SU-DHL-6 (cell line): ENCODE measurements at regions not wholly inside any gene's neighbourhood (a gene's known extent, or its start where the extent isn't known, plus 50 kb on each side); places are given as distances from the start of the nearest gene placed in this dataset.

Experiments
- H2AFZ ChIP-seq: fragments of 200-600 bp; sonication (generic); 2 replicates; pipeline ENCODE4 v1.6.1; 2014; ENCODE audit warnings: low read depth, mild to moderate bottlenecking, moderate library complexity, mixed read lengths, antibody characterized with exemption, low read length; ENCODE audit not compliant: severe bottlenecking
- H3F3A ChIP-seq: fragments of 200-600 bp; shearing (Covaris generic); 2 replicates; pipeline ENCODE4 v1.6.0; 2016; ENCODE audit warnings: antibody characterized with exemption, mild to moderate bottlenecking; ENCODE audit not compliant: insufficient read depth
- H3K27ac ChIP-seq: fragments of 200-600 bp; sonication (generic); 2 replicates; pipeline ENCODE4 v1.5.1; 2016; ENCODE audit warnings: low read depth, mild to moderate bottlenecking, low read length, moderate library complexity, mixed read lengths
- H3K27me3 ChIP-seq: fragments of 200-600 bp; sonication (generic), shearing (Covaris generic); 2 replicates; pipeline ENCODE4 v1.6.0; 2014; ENCODE audit warnings: mild to moderate bottlenecking, low read length
- H3K36me3 ChIP-seq: fragments of 200-600 bp; sonication (generic); 2 replicates; pipeline ENCODE4 v1.6.1; 2014; ENCODE audit warnings: mild to moderate bottlenecking, low read length, mixed read lengths
- H3K4me2 ChIP-seq: fragments of 300-600, 200-600 bp; shearing (Covaris generic), sonication (generic); 2 replicates; pipeline ENCODE4 v1.6.0; 2014; ENCODE audit warnings: low read length, low read depth, mild to moderate bottlenecking; ENCODE audit not compliant: poor library complexity, severe bottlenecking
- H3K4me3 ChIP-seq: fragments of 200-600 bp; sonication (generic); 2 replicates; pipeline ENCODE4 v1.5.1; 2014; ENCODE audit warnings: antibody characterized with exemption, low read length, mild to moderate bottlenecking, mixed read lengths; ENCODE audit not compliant: insufficient read depth, poor library complexity, severe bottlenecking
- H3K79me2 ChIP-seq: fragments of 200-600 bp; sonication (generic); 2 replicates; pipeline ENCODE4 v1.6.1; 2014; ENCODE audit warnings: mild to moderate bottlenecking, low read length, moderate library complexity; ENCODE audit not compliant: insufficient read depth
- H3K9ac ChIP-seq: fragments of 200-600 bp; sonication (generic); 2 replicates; pipeline ENCODE4 v1.7.0; 2014; ENCODE audit warnings: mild to moderate bottlenecking, low read length
- H3K9me2 ChIP-seq: fragments of 200-600 bp; sonication (generic); replicated peaks from 2 replicates; pipeline ENCODE4 v1.6.1; 2014; ENCODE audit warnings: low read length; ENCODE audit not compliant: insufficient read depth
- H3K9me3 ChIP-seq: fragments of 200-600 bp; sonication (generic); 2 replicates; pipeline ENCODE4 v1.6.1; 2014; ENCODE audit warnings: low read length, mixed read lengths; ENCODE audit not compliant: insufficient read depth
- H4K20me1 ChIP-seq: fragments of 200-600 bp; sonication (generic); 2 replicates; pipeline ENCODE4 v1.6.1; 2014; ENCODE audit warnings: low read depth, mild to moderate bottlenecking, antibody characterized with exemption, low read length, moderate library complexity, mixed read lengths
- EZH2phosphoT487 ChIP-seq: fragments of 200-600 bp; sonication (generic), shearing (Covaris generic); conservative IDR thresholded peaks from 2 replicates; pipeline ENCODE4 v1.6.1; 2018; ENCODE audit warnings: mild to moderate bottlenecking, antibody characterized with exemption, low read length, moderate library complexity, mixed read lengths
- TF ChIP-seq, protein P1 (sequence below): fragments of 200-600 bp; sonication (generic); IDR thresholded peaks from one replicate; pipeline ENCODE4 v1.5.1; 2017; ENCODE audit warnings: antibody characterized with exemption, mild to moderate bottlenecking, low read length, moderate library complexity; ENCODE audit not compliant: insufficient read depth, poor library complexity, severe bottlenecking

DNA sequence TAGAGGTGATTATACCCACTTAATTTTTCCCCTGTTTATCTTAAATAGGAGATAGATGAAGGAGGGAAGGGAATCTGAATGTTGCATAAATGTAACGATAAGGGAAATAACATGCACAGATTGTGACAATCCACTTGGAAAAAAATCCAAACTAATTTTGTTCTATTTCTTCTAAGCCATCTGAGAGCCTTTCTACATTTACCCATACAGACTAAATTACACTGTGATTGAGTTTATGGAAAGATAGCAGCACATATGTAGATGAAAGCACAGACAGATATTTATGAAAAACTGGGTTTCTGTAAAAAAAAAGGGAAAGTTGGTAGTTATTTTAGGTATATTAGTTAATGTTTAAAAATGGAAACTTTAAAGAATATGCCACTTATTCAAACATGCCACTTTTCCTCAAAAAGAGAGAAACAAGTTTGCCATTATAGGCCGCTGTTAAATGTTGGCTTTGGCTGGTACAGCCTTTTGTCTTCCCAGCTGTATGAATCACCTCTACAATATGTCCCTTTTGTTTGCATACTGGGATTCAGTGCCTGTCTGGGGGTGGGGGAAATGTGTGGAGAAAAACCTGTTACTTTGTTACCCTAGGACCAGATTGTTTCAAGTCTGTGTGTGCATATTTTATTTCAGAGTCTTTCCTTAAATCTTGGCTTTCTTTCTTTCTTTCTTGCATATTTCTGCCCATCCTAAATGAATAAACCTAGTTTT is 470.2 kb upstream of the LMO3 start:
- no peak overlapping the region for H3K4me2 ChIP-seq
- H3F3A ChIP-seq, result no peaks in the 10 kb centered on the region
- H3K9ac ChIP-seq, result no peak overlapping the region
- no peaks in the 10 kb centered on the region for H4K20me1 ChIP-seq
- no peaks in the 10 kb centered on the region for H3K9me3 ChIP-seq
- H3K79me2 ChIP-seq, result no peaks in the 10 kb centered on the region
- TF ChIP-seq EZH2phosphoT487, result no peak
- TF ChIP-seq, protein P1, sequence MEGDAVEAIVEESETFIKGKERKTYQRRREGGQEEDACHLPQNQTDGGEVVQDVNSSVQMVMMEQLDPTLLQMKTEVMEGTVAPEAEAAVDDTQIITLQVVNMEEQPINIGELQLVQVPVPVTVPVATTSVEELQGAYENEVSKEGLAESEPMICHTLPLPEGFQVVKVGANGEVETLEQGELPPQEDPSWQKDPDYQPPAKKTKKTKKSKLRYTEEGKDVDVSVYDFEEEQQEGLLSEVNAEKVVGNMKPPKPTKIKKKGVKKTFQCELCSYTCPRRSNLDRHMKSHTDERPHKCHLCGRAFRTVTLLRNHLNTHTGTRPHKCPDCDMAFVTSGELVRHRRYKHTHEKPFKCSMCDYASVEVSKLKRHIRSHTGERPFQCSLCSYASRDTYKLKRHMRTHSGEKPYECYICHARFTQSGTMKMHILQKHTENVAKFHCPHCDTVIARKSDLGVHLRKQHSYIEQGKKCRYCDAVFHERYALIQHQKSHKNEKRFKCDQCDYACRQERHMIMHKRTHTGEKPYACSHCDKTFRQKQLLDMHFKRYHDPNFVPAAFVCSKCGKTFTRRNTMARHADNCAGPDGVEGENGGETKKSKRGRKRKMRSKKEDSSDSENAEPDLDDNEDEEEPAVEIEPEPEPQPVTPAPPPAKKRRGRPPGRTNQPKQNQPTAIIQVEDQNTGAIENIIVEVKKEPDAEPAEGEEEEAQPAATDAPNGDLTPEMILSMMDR, result no peak
- H3K27ac ChIP-seq, result no peak overlapping the region
- H3K9me2 ChIP-seq, result no peaks in the 10 kb centered on the region
- no peaks in the 10 kb centered on the region for H3K27me3 ChIP-seq
- H3K4me3 ChIP-seq, result no peak overlapping the region
- no peak overlapping the region for H2AFZ ChIP-seq
- H3K36me3 ChIP-seq, result no peaks in the 10 kb centered on the region

DNA sequence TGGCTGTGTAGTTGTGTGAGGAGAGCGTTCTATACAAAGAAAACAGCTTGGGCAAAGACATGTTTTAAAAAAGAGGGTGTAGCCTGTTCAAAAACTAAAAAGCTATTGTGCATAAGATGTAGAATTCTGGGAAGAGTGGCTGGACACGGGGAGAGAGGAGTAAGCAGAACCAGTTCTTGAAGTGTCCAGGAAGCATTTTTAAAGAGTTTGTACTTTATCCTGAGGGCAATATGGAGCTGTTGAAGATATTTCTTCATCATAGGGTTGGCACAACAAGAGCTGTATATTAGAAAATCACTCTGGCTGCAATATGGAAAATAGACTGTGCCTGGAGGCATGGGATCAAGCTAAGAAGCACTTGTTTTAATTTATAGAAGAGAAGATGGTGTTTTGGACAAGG is 458.9 kb upstream of the LMO3 start:
- Histone ChIP-seq H2AFZ (no peak overlapping the region), H4K20me1 (no peaks in the 10 kb centered on the region), H3K4me3 (no peak overlapping the region), H3K27ac (no peak overlapping the region), H3K27me3 (no peaks in the 10 kb centered on the region), H3K9ac (no peak overlapping the region), H3K79me2 (no peaks in the 10 kb centered on the region), H3K4me2 (no peak overlapping the region), H3K36me3 (no peaks in the 10 kb centered on the region), H3F3A (no peaks in the 10 kb centered on the region), H3K9me3 (no peaks in the 10 kb centered on the region), H3K9me2 (no peaks in the 10 kb centered on the region)
- no peak for TF ChIP-seq EZH2phosphoT487
- TF ChIP-seq, protein P1, result no peak

DNA sequence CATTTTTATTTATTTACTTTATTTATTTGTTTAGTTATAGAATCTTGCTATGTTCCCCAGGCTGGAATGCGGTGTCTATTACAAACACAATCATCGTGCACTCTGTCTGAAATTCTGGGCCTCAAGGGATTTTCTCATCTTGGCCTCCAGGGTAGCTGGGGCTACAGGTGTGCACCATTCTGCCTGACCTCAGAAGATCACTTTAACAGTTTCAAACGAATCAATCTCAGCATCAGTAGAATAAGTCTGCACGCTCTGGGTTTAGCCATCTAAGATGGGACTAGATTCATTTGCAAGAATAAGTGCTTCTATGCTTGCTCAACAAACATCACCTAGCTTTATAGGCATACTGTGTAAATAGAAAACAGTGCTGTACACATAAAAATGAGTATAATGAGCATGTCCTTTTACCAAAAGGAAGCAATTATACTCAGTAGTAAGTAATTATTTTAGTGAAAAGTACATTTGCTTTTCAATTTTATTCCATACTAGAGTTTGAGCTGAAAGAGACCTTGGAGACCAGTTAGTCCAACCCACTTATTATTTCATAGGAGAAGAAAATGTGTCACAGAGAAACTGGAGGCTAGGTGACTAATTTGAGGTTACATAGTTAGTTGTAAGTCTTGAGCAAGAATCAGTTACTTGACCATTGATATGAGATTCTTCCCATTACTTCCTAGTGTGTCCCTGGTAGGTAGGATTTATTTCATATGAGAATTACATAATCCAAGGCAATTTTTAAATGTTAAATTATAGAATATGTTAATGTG is 456.5 kb upstream of the LMO3 start:
- Histone ChIP-seq H3K27me3 (no peaks in the 10 kb centered on the region), H3K27ac (no peak overlapping the region), H3K9me3 (no peaks in the 10 kb centered on the region), H3K4me3 (no peak overlapping the region), H3K9me2 (no peaks in the 10 kb centered on the region), H3K9ac (no peak overlapping the region), H2AFZ (no peak overlapping the region), H3K4me2 (no peak overlapping the region), H3K79me2 (no peaks in the 10 kb centered on the region), H3K36me3 (no peaks in the 10 kb centered on the region), H3F3A (no peaks in the 10 kb centered on the region), H4K20me1 (no peaks in the 10 kb centered on the region)
- TF ChIP-seq EZH2phosphoT487, result no peak
- TF ChIP-seq, protein P1, result no peak
